AG10803 (cell line): ENCODE measurements at regions not wholly inside any gene's neighbourhood (a gene's known extent, or its start where the extent isn't known, plus 50 kb on each side); places are given as distances from the start of the nearest gene placed in this dataset.

Experiments
- DNase-seq: peaks from one replicate; pipeline ENCODE4 v3.0.0; 2010; ENCODE audit warnings: low read depth
- H3K4me3 ChIP-seq: 2 replicates; pipeline ENCODE4 v1.5.1; 2011; ENCODE audit warnings: mild to moderate bottlenecking, low read length, control low read depth
- TF ChIP-seq, protein P1 (sequence below): conservative IDR thresholded peaks from 2 replicates; pipeline ENCODE4 v1.5.1; 2011; ENCODE audit warnings: mild to moderate bottlenecking, low read length, control low read depth, inconsistent platforms

DNA sequence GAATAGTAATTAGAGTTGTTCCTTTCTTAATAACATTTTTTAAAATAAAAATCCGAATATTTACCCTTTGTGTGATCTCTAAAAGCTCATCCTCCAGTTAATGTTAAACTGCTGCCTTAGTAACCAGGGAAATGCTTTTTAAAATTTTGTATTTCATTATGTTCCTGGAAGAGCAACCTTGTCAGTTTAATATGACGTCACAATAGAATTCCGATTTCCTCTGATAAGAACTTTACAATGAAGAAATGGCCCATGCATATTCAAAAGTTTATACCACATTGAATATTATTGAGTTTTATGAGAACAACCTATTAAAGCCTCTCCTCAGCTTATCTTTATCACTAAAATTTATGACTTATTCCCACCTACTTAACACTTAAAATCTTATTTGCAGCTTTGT is 1566.6 kb downstream of the EFNB2 start:
- no peak overlapping the region for H3K4me3 ChIP-seq
- no peak for DNase-seq
- TF ChIP-seq, protein P1, sequence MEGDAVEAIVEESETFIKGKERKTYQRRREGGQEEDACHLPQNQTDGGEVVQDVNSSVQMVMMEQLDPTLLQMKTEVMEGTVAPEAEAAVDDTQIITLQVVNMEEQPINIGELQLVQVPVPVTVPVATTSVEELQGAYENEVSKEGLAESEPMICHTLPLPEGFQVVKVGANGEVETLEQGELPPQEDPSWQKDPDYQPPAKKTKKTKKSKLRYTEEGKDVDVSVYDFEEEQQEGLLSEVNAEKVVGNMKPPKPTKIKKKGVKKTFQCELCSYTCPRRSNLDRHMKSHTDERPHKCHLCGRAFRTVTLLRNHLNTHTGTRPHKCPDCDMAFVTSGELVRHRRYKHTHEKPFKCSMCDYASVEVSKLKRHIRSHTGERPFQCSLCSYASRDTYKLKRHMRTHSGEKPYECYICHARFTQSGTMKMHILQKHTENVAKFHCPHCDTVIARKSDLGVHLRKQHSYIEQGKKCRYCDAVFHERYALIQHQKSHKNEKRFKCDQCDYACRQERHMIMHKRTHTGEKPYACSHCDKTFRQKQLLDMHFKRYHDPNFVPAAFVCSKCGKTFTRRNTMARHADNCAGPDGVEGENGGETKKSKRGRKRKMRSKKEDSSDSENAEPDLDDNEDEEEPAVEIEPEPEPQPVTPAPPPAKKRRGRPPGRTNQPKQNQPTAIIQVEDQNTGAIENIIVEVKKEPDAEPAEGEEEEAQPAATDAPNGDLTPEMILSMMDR, result no peak

DNA sequence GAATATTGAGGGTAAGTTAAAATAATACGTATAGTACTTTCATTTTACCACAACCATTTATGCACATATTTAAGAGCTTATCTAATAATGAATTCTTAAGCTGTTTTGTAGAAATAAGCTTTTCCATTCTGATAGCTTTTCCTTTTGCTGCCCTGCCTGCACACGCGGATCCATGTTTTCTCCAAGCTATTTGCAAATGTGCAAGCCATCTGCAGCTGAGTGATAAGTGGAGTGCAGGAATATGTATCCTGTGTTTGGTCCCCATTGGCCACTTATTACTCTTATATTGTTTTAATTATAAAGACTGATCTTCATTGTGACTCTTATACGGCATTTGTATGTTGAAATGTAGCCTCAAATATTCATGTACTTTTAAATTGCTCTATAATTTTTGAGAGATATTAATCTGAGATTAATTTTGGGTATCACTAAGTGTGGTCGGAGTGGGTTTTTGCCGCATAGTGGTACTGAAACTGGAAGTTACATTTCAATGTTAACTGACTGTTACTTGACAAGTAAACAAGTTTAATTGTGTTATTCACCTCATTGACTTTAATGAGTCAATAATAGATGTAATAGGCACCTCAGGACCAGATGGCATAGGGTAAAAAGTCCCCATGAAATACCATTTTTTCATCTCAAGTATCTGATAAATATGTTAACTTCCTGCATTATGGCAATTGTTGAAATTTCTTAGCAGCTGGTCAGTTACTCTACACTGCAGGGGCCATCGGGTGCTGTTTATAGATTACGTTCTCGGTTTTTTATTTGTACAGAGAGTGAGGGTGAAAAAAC is 1567.4 kb downstream of the EFNB2 start:
- H3K4me3 ChIP-seq, result no peak overlapping the region
- TF ChIP-seq, protein P1, result no peak
- DNase-seq, result no peak

DNA sequence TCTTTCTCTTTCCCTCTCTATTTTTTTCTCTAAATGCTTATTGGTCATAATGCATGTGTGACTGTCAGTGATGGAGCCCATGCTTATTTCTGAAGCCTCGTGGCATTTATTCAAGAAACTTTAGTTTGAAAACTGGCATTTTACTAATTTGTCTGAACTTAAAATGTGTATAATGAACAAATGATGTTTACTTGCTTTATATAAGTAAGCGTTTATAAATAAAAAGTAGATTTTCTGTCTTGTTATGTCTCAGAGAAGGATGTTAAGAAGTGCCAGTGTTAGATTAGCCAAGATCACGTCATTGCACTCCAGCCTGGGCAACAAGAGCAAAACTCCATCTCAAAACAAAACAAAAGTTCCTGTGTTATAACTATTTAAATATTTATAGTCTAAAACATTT is 1568.1 kb downstream of the EFNB2 start:
- DNase-seq, result no peak
- H3K4me3 ChIP-seq, result no peak overlapping the region
- TF ChIP-seq, protein P1, result no peak

DNA sequence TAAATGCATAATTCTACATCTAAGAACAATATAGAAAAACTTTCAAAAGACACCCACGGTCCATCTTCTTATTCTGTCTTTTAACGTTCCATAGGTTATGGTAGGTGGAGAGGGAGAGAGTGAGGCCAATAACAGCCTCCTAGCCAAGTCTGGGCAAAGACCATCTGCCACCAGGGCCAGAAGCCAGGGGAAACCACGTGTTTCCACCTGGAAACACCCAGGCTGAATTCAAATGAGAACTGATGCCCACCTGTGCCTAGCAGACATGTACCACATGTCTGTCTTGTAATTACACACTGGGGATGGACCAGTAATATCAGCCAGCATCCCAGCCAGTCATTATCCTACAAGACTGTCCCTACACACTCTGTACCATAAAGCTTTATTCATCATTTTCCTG is 1573.1 kb downstream of the EFNB2 start:
- TF ChIP-seq, protein P1, result no peak
- DNase-seq, result no peak
- H3K4me3 ChIP-seq, result no peak overlapping the region

DNA sequence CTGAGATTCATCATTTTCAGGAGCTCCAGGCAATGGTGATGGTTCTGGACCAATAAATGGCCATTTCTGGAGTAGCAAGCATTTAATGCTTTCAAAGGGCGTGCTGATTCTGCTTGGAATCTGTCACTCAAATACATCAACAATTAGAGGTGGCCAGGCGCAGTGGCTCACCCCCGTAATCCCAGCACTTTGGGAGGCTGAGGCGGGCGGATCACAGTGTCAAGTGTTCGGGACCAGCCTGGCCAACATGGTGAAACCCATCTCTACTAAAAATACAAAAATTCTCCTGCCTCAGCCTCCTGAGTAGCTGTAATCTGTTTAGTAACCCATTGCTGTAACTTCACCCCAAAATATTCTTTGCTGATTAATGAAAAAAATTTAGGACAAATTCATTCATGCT is 1574.2 kb downstream of the EFNB2 start:
- TF ChIP-seq, protein P1, result no peak
- no peak for DNase-seq
- H3K4me3 ChIP-seq, result no peak overlapping the region

DNA sequence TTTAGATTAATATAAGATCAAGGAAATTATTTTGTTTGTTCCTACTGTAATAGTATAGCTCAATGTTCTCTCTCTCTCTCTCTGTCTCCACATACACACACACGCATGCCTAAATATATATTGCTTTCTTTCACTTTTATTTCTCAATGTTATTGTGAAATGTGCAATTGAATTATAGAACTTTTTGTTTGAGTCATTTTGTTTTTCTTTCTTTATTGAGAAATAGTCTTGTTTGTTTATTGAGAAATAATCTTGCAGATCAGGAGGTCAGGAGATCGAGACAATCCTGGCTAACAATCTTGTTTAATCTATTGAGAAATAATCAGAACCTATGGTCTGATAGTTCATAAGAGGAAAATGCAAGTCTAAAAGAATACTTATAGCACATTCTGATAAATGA is 1581.3 kb downstream of the EFNB2 start:
- TF ChIP-seq, protein P1, result no peak
- DNase-seq, result no peak
- no peak overlapping the region for H3K4me3 ChIP-seq

DNA sequence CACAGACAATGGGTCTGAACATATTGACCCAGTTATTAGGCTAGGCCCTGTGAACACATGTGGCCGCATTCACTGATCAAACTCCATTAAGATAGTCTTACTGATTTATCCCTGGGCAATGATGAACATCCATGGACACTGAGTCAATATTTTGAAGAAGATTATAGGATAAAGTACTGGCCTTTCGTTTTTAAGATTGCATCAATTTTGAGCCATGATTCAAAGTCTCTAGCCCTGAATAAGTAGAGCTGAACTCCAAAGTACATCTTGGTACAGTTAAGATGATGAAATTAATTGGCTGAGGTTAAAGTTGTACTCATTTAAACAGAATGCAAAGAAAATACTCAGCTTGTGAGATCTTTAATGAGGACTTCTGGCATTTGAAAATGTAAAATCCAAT is 1581.9 kb downstream of the EFNB2 start:
- TF ChIP-seq, protein P1, result no peak
- no peak for DNase-seq
- no peak overlapping the region for H3K4me3 ChIP-seq
